Panc1 (cell line): ENCODE measurements at regions not wholly inside any gene's neighbourhood (a gene's known extent, or its start where the extent isn't known, plus 50 kb on each side); places are given as distances from the start of the nearest gene placed in this dataset.

Experiments used
- ATAC-seq: fragments of 200-7000 bp; cut with Tn5 transposase; 2 replicates; pipeline ENCODE4 v1.9.1; 2020; ENCODE audit warnings: mild to moderate bottlenecking, moderate library complexity
- BruUV-seq: library from RNA; stranded (reverse); fragments of 400-500 nt; replicated peaks from 2 replicates; lab custom pipeline; 2021; lab: Mats Ljungman, UMichigan
- CTCF ChIA-PET: fragments of 300-600 bp; sonication (Branson Sonifier 250); formaldehyde crosslinking; loops from one replicate; lab custom pipeline; 2022; ENCODE audit warnings: antibody characterized with exemption; lab: Charles Lee
- POLR2A ChIA-PET: fragments of 300-600 bp; sonication (Branson Sonifier 250); formaldehyde crosslinking; loops from one replicate; lab custom pipeline; 2022; ENCODE audit warnings: antibody characterized with exemption; lab: Charles Lee
- DNase-seq: peaks from one replicate; pipeline ENCODE4 v3.0.0-alpha.2; 2010; ENCODE audit warnings: low read depth, low spot score
- H3K27ac ChIP-seq: 2 replicates; pipeline ENCODE4 v1.5.1; 2011; ENCODE audit warnings: mild to moderate bottlenecking, low read length, inconsistent platforms
- H3K27me3 ChIP-seq: fragments of 200-500 bp; sonication (Bioruptor generic); 2 replicates; pipeline ENCODE4 v1.6.0; 2014; ENCODE audit warnings: low read length, inconsistent platforms; ENCODE audit not compliant: control insufficient read depth, insufficient read depth
- H3K36me3 ChIP-seq: fragments of 200-500 bp; sonication (Bioruptor generic); 2 replicates; pipeline ENCODE4 v1.5.1; 2014; ENCODE audit warnings: inconsistent platforms, mild to moderate bottlenecking, low read length, moderate library complexity; ENCODE audit not compliant: control insufficient read depth, insufficient read depth
- H3K4me1 ChIP-seq: 2 replicates; pipeline ENCODE4 v1.5.1; 2011; ENCODE audit warnings: inconsistent platforms, mild to moderate bottlenecking, low read length, moderate library complexity; ENCODE audit not compliant: control insufficient read depth, insufficient read depth
- H3K4me3 ChIP-seq, 2 experiments: 2 replicates each; pipeline ENCODE4 v1.5.1; 2011 to 2012; ENCODE audit warnings: low read depth in 2 of 2, low read length in 2 of 2, mild to moderate bottlenecking in 2 of 2, inconsistent platforms in 1 of 2, moderate library complexity in 1 of 2
- H3K9me3 ChIP-seq: fragments of 200-500 bp; sonication (Bioruptor generic); 2 replicates; pipeline ENCODE4 v1.5.1; 2014; ENCODE audit warnings: low read depth, mild to moderate bottlenecking, inconsistent platforms, low read length, moderate library complexity; ENCODE audit not compliant: control insufficient read depth, insufficient read depth
- CTCF ChIP-seq: fragments of 450-650 bp; IDR thresholded peaks from 2 replicates; pipeline ENCODE4 v1.5.1; 2017; ENCODE audit warnings: mild to moderate bottlenecking
- POLR2AphosphoS5 ChIP-seq: IDR thresholded peaks from 2 replicates; pipeline ENCODE4 v1.6.1; 2012; ENCODE audit warnings: mild to moderate bottlenecking, low read depth, low read length, moderate library complexity
- REST ChIP-seq, 2 experiments: IDR thresholded peaks; 2 replicates each; pipeline ENCODE4 v1.6.1; 2011 to 2012; ENCODE audit warnings: low read depth in 2 of 2, control low read depth in 1 of 2, low read length in 1 of 2, mild to moderate bottlenecking in 1 of 2, moderate library complexity in 1 of 2; ENCODE audit not compliant: insufficient read depth in 1 of 2
- SIN3A ChIP-seq: IDR thresholded peaks from 2 replicates; pipeline ENCODE4 v1.6.1; 2012; ENCODE audit warnings: low read depth, mild to moderate bottlenecking, low read length, moderate library complexity, borderline replicate concordance; ENCODE audit not compliant: insufficient read depth
- TCF7L2 ChIP-seq: IDR thresholded peaks from 2 replicates; pipeline ENCODE4 v1.6.1; 2011; ENCODE audit warnings: mild to moderate bottlenecking, low read depth, low read length, inconsistent platforms
- in situ Hi-C: cut with HindIII; loops from 2 replicates; pipeline ENCODE4 v1.10.0; 2016; ENCODE audit warnings: low sequenced_read_pairs, low pct_unique_long_range_greater_than_20kb
- intact Hi-C: fragments of 100-400 bp; cut with micrococcal nuclease; formaldehyde crosslinking; loops from one replicate; pipeline ENCODE4 v1.10.0; 2022; ENCODE audit not compliant: unreplicated experiment

DNA sequence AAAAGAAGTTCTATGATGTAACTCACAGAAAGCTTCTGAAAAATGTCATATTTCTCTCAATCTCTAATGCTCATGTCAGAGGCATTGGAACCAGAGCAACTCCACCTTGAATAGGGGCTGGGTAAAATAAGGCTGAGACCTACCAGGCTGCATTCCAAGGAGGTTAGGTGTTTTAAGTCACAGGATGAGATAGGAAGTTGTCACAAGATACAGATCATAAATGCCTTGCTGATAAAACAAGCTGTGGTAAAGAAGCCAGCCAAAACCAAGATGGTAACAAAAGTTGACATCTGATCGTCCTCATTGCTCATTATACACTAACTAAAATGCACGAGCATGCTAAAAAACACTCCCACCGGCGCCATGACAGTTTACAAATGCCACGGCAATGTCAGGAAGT is 411.1 kb upstream of the GRIA1 start:
- CTCF ChIA-PET, result no interaction called here
- intact Hi-C loops (no loop called here), in situ Hi-C loops (no loop called here)
- BruUV-seq, result no TSS peak
- no peaks in the 10 kb centered on the region for H3K4me1 ChIP-seq
- POLR2A ChIA-PET, result no interaction called here
- ATAC-seq (no peak), DNase-seq (no peak)
- no peak overlapping the region for H3K27ac ChIP-seq
- TF ChIP-seq SIN3A (no peak), REST (IDR thresholded peaks at IDR 0.05; ENCODE audit: insufficient read depth in 1 of 2, low read depth in 2 of 2, low read length in 1 of 2) (no peak), POLR2AphosphoS5 (no peak), TCF7L2 (no peak), CTCF (no peak)
- no peaks in the 10 kb centered on the region for H3K27me3 ChIP-seq
- H3K36me3 ChIP-seq, result no peaks in the 10 kb centered on the region
- no peaks in the 10 kb centered on the region for H3K9me3 ChIP-seq
- H3K4me3 ChIP-seq, result no peak overlapping the region

GRCh38 chr5:153080940-153081339 is 409.5 kb upstream of the GRIA1 start:
- Histone ChIP-seq H3K4me1 (no peaks in the 10 kb centered on the region), H3K9me3 (no peaks in the 10 kb centered on the region), H3K27me3 (no peaks in the 10 kb centered on the region), H3K4me3 (no peak overlapping the region), H3K27ac (no peak overlapping the region), H3K36me3 (no peaks in the 10 kb centered on the region)
- BruUV-seq, result no TSS peak
- ATAC-seq, result no peak
- CTCF ChIA-PET, result no interaction called here
- POLR2A ChIA-PET, result no interaction called here
- TF ChIP-seq TCF7L2, result no peak
- no peak for TF ChIP-seq CTCF
- no peak for TF ChIP-seq POLR2AphosphoS5
- TF ChIP-seq SIN3A, result no peak
- TF ChIP-seq REST (IDR thresholded peaks at IDR 0.05; ENCODE audit: insufficient read depth in 1 of 2, low read depth in 2 of 2, low read length in 1 of 2), result no peak
- DNase-seq, result no peak
- intact Hi-C loops (no loop called here), in situ Hi-C loops (no loop called here)
